GM19463 (cell line): ENCODE measurements at regions not wholly inside any gene's neighbourhood (a gene's known extent, or its start where the extent isn't known, plus 50 kb on each side); places are given as distances from the start of the nearest gene placed in this dataset.

ENCODE experiments used
- ATAC-seq: cut with Tn5 transposase; IDR thresholded peaks from one replicate; pipeline ENCODE4 v1.9.1; 2021; ENCODE audit warnings: mild to moderate bottlenecking, moderate library complexity; ENCODE audit not compliant: unreplicated experiment

DNA sequence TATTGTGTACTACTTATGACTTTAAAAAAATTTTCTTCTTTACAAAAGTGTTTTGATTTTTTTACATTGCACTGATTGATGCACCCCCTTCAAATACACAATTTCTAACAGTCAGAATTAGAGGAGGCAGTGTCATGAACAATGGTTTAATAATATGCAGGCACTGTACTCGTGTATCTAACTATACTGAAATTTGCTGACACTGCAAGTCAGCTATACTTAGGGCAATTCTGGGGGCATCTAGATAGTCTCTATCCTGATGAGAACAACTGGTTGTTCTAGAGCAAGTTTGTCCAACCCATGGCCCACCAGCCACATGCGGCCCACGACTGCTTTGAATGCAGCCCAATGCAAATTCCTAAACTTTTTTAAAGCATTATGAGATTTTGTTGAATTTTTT lies 375.6 kb downstream of the BCKDHB start:
- no peak for ATAC-seq

DNA sequence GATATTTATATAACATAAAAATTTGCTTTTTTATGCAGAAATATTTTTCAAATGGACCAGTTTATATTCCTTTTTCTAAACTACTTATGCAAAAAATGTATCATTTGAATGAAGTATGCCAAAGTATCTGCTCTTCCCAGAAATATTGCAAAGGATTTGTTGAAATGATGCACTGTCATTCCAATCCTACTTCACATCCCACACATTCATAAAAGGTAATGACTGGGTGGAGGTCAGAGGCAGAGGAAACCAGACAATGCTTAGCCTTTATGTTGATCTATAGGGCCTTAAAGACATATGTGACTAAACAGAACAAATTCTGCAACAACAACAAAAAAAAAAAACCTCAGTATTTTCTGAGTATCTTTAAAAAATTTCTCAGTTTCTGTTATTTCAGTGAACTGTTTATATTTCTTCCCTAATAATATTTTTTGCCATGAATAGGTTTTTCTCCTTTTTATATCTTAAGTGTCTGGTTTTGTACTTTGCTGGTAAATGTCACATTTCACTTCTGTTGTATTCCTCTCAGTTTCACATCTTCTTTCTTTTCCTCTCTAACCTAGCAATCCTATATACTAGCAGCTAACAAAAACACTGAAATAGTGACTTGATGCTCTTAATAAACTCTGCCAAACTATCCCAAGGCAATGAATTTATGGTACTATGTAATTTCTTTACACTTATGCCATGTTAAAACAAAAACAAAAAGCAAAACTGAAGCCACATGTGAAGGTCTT lies 374.1 kb downstream of the BCKDHB start:
- ATAC-seq, result peak; percentile 77

DNA sequence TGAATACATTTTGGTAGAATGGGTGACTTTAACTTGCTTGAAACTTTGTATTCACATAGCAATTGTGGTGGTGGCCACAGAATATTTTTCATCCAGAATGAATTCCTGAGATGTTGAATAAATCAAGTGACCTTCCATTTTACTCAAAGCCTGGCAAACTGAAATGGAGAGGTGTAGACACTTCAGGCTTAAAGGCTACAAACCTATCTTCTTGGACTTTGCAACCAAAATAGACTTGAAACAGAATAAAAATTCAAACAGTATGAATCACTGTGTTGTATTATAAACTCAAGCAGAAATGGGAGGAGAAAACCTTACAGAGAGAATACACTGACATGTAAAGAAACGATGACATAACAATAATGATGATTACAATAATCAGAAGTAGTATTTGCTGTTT lies 371.6 kb downstream of the BCKDHB start:
- no peak for ATAC-seq

DNA sequence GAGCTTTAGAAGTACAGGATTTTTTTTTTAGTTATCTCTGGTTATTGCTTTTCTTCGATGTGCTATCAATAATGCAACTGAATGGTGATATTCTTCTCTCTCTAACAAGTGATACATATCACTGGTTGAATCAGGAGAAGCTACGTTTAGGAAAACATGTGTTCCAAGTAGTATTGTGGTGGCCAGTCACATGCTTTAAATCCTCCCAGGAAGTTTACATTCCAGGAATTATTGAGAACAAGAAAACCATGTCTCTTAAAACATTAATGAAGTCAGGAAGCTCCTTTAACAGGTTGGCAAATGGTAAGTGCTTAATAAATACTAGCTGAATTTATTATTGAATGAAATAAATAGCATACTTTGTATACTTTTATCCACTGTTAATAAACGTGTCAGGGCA lies 371.1 kb downstream of the BCKDHB start:
- no peak for ATAC-seq

DNA sequence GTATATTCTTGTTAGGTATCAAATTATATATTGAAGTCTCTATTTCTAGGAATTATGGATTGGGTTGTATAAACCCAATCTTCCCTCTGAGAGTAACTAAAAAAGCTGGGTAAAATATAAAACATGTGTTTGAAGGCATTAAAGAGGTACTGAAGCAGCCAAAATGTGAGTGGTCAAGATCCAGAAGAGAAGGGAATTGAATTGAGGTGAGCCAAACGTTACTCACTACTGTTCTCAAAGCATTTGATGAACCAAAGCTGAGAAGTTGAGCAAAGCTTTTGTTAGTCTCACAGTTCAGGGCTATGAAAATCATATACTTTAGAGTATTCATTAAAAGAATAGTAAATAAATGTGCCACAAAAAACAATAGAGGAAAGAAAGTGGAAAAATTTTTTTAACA lies 365.8 kb downstream of the BCKDHB start:
- ATAC-seq, result no peak

DNA sequence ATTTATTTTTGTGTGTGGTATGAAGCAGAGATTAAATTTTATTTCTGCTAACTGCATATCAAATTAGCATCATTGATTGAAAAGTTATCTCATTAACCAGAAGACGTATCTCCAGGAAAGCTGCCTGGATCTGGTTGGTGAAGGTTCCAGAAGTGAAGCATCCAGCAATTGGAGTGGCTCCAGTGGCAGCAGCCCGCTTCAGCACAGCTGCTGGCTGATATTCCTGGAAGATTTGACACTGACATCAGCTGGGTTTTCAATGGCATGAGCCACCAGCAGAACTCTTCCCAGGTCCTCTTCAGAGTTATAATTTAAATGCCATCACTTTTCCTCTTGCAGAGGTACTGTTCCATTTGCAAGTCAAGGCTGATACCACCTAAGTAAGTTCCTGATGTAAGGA lies 363.5 kb downstream of the BCKDHB start:
- no peak for ATAC-seq

DNA sequence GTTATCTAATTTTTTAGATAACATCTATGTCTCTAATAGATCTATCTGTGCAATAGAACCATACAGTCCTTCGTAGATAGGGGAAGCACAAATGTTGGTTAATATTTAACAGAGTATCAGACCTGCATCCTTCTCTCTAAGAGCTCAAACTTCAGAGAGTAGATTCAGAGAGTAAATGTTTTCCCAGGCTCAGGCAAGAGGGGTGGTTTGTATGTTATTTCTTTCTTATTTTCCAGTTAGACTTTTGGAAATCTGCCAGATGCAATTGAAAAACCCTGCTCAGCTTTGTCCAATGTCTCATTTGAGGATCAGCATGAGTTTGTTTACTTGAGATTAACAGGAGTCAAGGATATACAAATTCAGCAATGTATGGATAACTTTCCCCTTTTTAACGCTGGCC lies 361.9 kb downstream of the BCKDHB start:
- no peak for ATAC-seq

DNA sequence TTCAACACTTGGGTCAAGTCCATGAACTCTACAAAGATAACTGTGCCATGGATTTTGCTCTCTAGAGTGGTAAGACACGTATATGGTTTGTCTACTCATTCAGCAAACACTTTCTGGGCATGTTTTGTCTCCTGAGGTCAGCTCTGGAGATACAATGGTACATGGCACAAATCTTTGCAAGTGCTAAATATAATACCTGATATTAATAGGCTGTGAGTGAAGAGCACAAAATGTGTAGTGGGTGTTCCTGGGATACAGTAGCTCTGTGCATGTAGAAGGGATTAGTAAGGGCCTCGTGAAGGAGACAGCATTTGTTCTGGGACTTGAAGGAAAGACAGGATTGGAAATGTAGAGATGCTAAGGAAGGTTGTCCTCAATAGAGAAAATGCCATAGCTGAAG lies 360.9 kb downstream of the BCKDHB start:
- no peak for ATAC-seq

DNA sequence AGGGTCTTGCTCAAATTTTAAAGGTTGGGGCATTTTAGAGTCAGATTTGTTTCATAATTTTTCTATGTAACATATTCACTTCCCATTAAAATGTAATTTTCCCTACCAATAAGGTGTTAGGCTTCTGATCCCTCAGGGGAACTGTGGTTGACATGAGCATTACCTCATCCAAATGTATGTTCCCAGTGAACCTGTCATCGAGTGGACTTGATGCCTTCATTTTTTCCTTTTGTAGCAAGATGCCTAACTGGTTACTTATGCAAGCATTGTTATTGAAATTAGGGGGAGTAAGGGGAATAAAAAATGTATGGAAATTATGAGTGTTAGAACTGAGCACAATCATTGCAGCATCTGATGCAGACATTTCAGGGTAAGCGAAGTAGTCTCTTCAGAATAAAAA lies 360.5 kb downstream of the BCKDHB start:
- ATAC-seq, result no peak

DNA sequence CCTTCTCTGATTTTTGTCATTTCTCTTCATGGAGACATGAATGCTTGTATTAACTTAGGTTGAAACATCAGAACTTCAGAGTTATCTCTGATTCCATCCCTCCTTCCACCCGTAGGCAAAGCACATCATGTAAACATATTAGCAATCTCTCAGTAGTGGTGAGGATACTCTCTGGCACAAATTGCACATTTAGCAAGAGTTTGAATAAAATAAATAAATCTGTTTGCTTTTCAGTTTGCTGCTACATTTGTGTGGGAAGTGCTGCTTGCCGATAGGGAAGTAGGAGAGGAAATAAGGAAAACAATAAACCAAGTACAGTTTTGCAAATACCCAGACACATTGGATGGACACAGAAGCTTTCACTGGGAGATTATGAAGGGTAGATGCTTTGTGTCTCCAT lies 359.0 kb downstream of the BCKDHB start:
- no peak for ATAC-seq

DNA sequence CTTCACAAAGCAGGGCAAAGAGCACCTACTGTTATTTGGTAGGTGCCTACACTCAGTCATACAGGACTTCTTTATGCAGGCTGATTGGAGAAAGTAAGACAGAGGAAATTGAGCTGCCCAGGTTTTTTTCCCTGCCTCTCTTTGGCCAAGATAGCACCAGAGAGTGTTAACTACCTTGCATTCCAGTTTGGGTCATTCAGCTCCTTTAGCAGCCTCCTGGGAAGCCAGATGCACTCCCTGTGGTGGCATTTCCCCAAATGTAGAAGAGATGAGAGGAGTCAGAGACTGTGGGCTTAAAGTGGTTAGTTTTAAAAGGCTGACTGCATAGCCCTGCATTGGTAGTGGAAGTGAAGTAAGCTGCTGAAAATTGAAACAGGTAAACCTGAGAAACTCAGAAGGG lies 358.4 kb downstream of the BCKDHB start:
- ATAC-seq, result no peak

DNA sequence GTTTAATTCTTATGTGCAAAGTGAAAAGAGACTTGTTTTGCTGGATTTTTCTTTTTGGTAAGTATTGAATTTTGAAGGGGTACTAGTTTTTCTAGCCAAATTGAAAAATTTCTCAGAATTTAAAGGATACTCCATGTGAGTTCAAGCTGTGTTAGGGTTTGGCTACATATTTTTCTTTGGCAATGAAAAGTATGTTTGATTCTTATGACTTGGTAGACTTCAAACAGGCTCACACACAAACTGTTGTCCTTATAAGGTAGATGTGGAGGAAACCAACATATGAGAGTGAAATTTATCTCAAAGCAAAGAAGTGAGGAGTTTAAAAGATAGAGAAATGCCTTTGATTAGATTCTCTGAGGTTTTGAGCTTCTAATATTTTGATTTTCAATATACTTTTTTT lies 356.7 kb downstream of the BCKDHB start:
- no peak for ATAC-seq

DNA sequence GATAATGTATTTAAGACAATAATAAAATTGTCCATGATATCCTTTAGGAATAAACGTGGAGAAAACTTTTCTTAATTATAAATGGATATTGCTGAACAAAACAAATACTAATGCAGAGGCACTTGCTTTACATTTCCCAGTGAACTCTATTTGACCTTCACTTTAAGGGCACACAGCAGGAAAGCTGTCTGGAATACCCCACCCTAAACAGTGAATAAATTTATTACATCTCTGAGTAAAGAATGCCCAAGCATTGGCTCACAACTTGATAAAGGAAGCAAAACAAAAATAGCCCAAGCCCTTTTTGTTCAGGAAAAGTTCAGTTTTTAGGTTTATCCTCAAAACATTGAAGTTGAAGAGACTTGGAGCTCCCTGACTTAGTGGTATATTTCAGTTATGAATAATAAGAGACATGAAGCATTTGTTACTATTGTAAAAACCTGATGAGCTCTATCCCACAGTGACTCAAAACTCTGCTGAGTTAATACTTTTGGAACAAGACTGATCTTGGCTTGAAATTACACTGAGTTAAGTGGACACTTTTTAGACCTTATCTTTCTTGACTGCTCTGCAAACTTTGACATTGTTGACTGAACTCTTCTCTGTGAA lies 353.9 kb downstream of the BCKDHB start:
- ATAC-seq, result no peak

DNA sequence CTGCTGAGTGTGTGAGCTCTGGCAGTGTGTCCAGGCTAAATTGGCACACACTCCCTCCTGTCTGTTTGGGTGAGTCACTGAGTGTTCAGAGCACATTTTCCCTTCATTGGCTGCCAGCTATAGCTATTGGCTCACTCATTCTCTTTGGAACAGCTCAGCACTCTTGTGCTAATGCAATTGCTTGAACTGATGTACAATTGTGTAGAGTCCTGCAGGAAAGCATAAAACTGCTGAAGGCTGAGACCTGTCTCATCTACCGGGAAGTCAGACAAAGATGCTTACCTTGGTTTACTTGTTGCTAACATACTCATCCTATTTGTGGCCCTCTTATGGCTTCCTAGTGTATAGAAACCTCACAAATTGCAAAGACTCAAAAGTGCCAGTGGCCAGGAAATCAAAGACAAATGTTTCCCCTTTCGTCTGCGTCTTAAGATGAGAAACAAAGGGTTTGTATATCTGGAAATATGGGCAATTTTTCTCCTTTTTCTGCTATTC lies 351.0 kb downstream of the BCKDHB start:
- no peak for ATAC-seq

DNA sequence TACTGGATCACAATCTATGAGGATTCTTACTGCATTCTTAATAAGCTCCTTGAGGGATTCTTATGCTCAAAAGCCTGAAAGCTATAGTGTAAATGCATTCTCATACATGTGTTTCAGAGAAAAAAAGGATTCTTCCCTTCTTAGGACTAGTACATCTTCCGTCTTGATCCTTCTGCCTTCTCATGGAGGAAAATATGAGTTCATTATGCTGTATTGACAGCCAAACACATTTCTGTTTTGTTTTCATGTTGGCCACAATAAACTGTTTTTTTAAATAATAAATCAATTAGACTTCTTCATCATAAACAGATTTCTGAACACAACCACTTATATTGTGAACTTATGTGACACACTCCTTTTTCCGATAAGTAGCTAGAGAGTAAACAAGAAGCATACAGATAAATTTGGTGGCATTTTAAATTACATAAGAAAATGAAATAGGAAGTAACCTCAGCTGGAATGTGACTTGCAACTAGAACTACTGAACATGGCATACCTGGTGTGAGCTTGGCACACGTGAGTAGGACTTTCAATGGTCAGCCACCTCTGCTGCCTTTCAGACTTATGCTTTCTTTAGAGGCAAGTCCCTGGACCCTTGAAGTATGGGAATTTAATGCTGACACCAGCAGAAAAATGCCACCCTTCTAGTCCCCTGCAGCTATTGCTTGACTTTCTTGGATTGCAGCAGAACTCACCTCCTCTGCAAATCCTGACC lies 350.4 kb downstream of the BCKDHB start:
- no peak for ATAC-seq

DNA sequence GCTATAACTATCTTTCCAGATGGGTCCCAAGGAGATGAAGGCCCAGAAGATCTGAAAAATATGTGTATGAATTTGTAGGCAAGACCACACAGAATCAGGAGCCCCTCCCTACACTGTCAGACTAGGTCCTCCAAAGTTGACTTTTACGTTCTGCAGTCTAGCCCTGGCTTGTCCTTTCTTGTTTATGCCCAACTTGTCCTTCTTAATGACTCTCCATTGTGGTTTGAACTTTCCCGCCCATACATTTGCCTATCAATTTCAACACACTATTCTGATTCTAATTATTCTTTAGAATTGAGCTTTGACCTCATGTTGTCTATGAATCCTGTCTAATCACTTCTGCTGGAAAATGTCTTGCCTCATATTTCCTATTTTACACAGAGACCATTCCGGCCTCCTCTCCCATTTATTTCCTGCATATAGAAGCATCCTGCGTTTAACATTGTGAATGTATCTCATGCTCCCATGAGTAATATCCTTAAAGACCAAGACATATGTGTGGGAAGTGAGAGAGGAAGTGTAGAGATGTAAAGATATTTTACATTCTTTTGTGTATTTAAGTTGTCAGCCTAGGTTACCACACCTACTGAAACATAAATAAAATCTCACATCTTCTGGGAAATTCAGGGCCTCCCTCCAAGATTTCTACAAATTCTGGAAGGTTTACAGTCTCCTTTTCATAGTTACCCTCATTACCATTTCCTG lies 348.3 kb downstream of the BCKDHB start:
- ATAC-seq, result no peak

DNA sequence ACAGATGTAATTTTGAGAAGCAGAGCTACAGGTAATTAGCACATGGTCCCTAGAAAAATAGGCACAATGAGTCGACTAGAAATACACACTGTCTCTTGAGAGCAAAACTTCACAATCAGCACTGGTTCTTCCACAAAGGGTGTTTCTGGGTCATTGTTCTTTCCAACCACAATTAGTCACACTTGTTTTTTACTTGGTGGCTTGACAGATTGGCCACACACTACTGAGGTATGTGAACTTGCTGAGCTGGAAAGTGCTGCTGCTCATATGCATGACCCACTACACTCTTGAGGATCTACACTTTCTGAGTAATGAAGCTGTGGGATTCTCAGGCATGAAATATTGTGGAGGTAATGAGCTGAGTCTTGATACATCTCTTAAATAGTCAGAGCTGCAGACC lies 347.7 kb downstream of the BCKDHB start:
- ATAC-seq, result peak; percentile 79

DNA sequence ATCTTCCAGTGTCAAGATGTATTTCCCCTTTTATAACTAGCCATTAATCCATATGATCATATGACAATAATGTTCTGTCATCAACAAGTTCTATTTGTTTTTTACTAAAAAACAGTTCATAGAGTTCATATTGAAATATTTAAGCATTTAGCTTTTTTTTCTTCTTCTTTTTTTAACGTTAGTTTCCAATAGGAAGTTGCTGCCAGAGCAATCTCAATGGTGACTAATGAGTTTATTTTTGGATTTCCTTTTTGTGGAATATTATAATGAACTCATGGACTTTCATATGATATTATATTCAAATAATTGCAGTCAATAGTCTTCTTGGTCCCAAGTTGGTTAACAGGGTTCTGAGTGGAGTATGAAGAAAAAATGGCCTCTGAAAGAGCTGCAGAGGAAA lies 343.3 kb downstream of the BCKDHB start:
- no peak for ATAC-seq

DNA sequence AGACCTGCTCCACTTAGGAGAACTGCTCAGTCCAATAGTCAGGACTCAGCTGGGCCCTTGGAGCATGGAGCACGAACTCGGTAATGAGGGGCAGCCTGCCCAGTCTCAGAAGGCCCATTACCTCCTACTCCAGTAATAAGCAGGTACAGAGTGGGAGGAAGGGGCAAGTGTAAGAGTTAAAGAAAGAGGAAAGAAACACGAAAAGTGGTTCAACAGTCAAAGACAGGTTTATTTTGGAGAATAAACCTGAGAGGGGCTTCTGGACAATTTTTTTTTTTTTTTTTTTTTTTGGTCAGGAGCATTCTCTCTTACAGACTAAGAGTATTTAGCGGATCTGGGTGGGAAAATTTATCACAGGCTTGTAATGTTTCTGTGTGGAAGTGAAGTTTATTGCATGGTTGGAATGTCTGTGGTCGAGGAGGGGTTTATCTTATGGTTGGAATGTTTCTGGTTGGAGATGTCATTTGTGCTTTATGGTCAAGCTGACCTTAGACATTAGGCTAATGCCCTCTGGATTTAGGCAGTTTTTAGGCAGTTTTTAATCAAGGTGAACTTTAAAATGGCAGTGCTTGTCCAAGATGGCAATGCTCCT lies 340.1 kb downstream of the BCKDHB start:
- no peak for ATAC-seq

DNA sequence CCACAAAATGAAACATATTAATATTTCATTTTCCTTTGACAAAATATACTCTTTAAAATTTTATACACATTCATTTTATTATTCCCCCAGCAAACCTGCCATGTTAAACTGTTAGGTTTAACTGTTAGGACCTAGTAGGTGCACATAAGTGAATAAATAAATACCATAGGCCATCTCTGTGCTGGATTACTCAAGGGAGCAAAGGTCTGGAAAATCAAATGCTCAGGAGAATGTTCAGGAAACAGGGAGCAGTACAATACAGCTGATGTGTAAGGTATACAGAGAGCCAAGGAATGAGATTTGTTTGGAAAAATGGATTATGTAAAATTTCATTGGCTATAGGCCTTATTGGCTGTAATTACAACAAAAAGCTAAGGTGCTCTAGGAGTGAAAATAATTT lies 339.3 kb downstream of the BCKDHB start:
- ATAC-seq, result no peak

DNA sequence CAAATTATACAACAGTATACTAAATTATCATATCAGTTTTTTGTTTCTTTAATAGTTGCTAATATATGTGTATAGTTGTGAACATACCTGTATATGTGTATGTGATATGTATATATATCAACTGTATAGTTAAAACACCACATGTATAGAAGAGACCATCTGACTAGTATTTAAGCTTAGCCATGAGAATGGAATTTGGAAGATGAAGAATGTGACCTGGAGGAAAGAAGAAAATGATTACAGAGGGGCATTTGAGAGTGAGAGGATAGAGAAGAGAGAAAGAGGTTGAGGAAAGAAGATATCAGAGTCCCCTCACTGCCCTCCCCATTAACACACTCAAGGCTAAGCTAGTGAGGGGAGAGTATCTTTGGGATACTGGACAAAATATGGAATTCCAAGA lies 335.9 kb downstream of the BCKDHB start:
- ATAC-seq, result no peak
